ENCODE measurements at regions not wholly inside any gene's neighbourhood (a gene's known extent, or its start where the extent isn't known, plus 50 kb on each side); places are given as distances from the start of the nearest gene placed in this dataset.

GRCh38 chr3:109944836-109945235, 607.5 kb upstream of the DPPA4 start:
- no peak for DNase-seq (ENCODE audit: low spot score in 2 of 2, unreplicated experiment in 2 of 2)
- no peaks in the 10 kb centered on the region for H3K9me3 Mint-ChIP-seq
- no peaks in the 10 kb centered on the region for H3K36me3 Mint-ChIP-seq
- H3K27ac Mint-ChIP-seq: no peak overlapping the region
- TF ChIP-seq CTCF (IDR thresholded peaks at IDR 0.05; ENCODE audit: unreplicated experiment): no peak
- H3K27me3 Mint-ChIP-seq (ENCODE audit: low read depth): no peaks in the 10 kb centered on the region
- H3K4me1 Mint-ChIP-seq: peaks cover 15% of the 10 kb centered on the region
- no peak overlapping the region for H3K4me3 Mint-ChIP-seq

GRCh38 chr3:109952924-109953323, 615.6 kb upstream of the DPPA4 start:
- Mint-ChIP-seq H3K4me1 (peaks cover 9% of the 10 kb centered on the region), H3K4me3 (no peak overlapping the region), H3K27me3 (ENCODE audit: low read depth) (no peaks in the 10 kb centered on the region), H3K27ac (no peak overlapping the region), H3K9me3 (peaks cover 15% of the 10 kb centered on the region), H3K36me3 (no peaks in the 10 kb centered on the region)
- no peak for TF ChIP-seq CTCF (IDR thresholded peaks at IDR 0.05; ENCODE audit: unreplicated experiment)
- no peak for DNase-seq (ENCODE audit: low spot score in 2 of 2, unreplicated experiment in 2 of 2)

GRCh38 chr3:109963831-109964230, 626.5 kb upstream of the DPPA4 start:
- Mint-ChIP-seq H3K36me3 (no peaks in the 10 kb centered on the region), H3K9me3 (no peaks in the 10 kb centered on the region), H3K27me3 (ENCODE audit: low read depth) (no peaks in the 10 kb centered on the region), H3K4me3 (no peak overlapping the region), H3K4me1 (peaks cover 3% of the 10 kb centered on the region), H3K27ac (no peak overlapping the region)
- DNase-seq (ENCODE audit: low spot score in 2 of 2, unreplicated experiment in 2 of 2): no peak
- no peak for TF ChIP-seq CTCF (IDR thresholded peaks at IDR 0.05; ENCODE audit: unreplicated experiment)

- Mint-ChIP-seq H3K4me3 (no peak overlapping the region), H3K27me3 (ENCODE audit: low read depth) (no peaks in the 10 kb centered on the region), H3K36me3 (no peaks in the 10 kb centered on the region), H3K27ac (no peak overlapping the region), H3K9me3 (peaks cover 8% of the 10 kb centered on the region), H3K4me1 (no peaks in the 10 kb centered on the region)
- no peak for TF ChIP-seq CTCF (IDR thresholded peaks at IDR 0.05; ENCODE audit: unreplicated experiment)
- no peak for DNase-seq (ENCODE audit: low spot score in 2 of 2, unreplicated experiment in 2 of 2)
These were observed 636.4 kb upstream of the DPPA4 start for GRCh38 chr3:109973733-109974132.

- peaks cover 8% of the 10 kb centered on the region for H3K9me3 Mint-ChIP-seq
- no peaks in the 10 kb centered on the region for H3K27me3 Mint-ChIP-seq (ENCODE audit: low read depth)
- no peak overlapping the region for H3K4me3 Mint-ChIP-seq
- H3K36me3 Mint-ChIP-seq: no peaks in the 10 kb centered on the region
- TF ChIP-seq CTCF (IDR thresholded peaks at IDR 0.05; ENCODE audit: unreplicated experiment): no peak
- H3K4me1 Mint-ChIP-seq: peaks cover 5% of the 10 kb centered on the region
- H3K27ac Mint-ChIP-seq: no peak overlapping the region
- no peak for DNase-seq (ENCODE audit: low spot score in 2 of 2, unreplicated experiment in 2 of 2)
These were observed 640.6 kb upstream of the DPPA4 start for GRCh38 chr3:109977897-109978296.

GRCh38 chr3:109982201-109982600, 644.9 kb upstream of the DPPA4 start:
- no peak overlapping the region for H3K4me3 Mint-ChIP-seq
- no peaks in the 10 kb centered on the region for H3K27me3 Mint-ChIP-seq (ENCODE audit: low read depth)
- H3K9me3 Mint-ChIP-seq: no peaks in the 10 kb centered on the region
- peaks cover 5% of the 10 kb centered on the region for H3K4me1 Mint-ChIP-seq
- TF ChIP-seq CTCF (IDR thresholded peaks at IDR 0.05; ENCODE audit: unreplicated experiment): no peak
- no peaks in the 10 kb centered on the region for H3K36me3 Mint-ChIP-seq
- no peak overlapping the region for H3K27ac Mint-ChIP-seq
- no peak for DNase-seq (ENCODE audit: low spot score in 2 of 2, unreplicated experiment in 2 of 2)
